HPDE6-E6E7 (cell line): ENCODE measurements at regions not wholly inside any gene's neighbourhood (a gene's known extent, or its start where the extent isn't known, plus 50 kb on each side); places are given as distances from the start of the nearest gene placed in this dataset.
"Not testable (repeated sequence)": the region's sequence is repeated elsewhere in the genome, so short reads cannot be mapped to it uniquely, and the experiment has no call there.

Experiments
- DNase-seq: peaks from one replicate; pipeline ENCODE4 v3.0.0; 2011; ENCODE audit warnings: missing footprints; ENCODE audit errors: extremely low spot score

- not testable (repeated sequence) for DNase-seq
Observed at GRCh38 chr12:76971216-76971879, 92.5 kb upstream of the CSRP2 start.

GRCh38 chr12:76967181-76967885 is 88.5 kb upstream of the CSRP2 start:
- no peak for DNase-seq

- peak; percentile 43 for DNase-seq
Observed at GRCh38 chr12:76964784-76965571, 86.2 kb upstream of the CSRP2 start.

- peak; percentile 10 for DNase-seq
Observed at GRCh38 chr12:76962099-76962498, 83.3 kb upstream of the CSRP2 start.

- no peak for DNase-seq
Observed at GRCh38 chr12:76957301-76957700, 78.5 kb upstream of the CSRP2 start.

- DNase-seq = peak; percentile 60
Observed at GRCh38 chr12:76952995-76953394, 74.2 kb upstream of the CSRP2 start.

GRCh38 chr12:76948879-76949278 is 70.1 kb upstream of the CSRP2 start:
- no peak for DNase-seq

GRCh38 chr12:76947304-76947703 is 68.5 kb upstream of the CSRP2 start:
- DNase-seq = no peak

- no peak for DNase-seq
Observed at GRCh38 chr12:76946446-76946845, 67.6 kb upstream of the CSRP2 start.

GRCh38 chr12:76945867-76946266 is 67.0 kb upstream of the CSRP2 start:
- DNase-seq = no peak

GRCh38 chr12:76944892-76945291 is 66.1 kb upstream of the CSRP2 start:
- DNase-seq = no peak

- DNase-seq = no peak
Observed at GRCh38 chr12:76943008-76943407, 64.2 kb upstream of the CSRP2 start.

- DNase-seq = no peak
Observed at GRCh38 chr12:76942267-76942666, 63.4 kb upstream of the CSRP2 start.

GRCh38 chr12:76940671-76941445 is 62.0 kb upstream of the CSRP2 start:
- DNase-seq = no peak

- no peak for DNase-seq
Observed at GRCh38 chr12:76939701-76940100, 60.9 kb upstream of the CSRP2 start.

- DNase-seq = no peak
Observed at GRCh38 chr12:76936275-76937193, 57.7 kb upstream of the CSRP2 start.

- not testable (repeated sequence) for DNase-seq
Observed at GRCh38 chr12:76933392-76933791, 54.6 kb upstream of the CSRP2 start.

GRCh38 chr12:76929499-76929898 is 50.7 kb upstream of the CSRP2 start:
- DNase-seq = no peak
